Smooth muscle cell (in vitro differentiated cells): ENCODE measurements at regions not wholly inside any gene's neighbourhood (a gene's known extent, or its start where the extent isn't known, plus 50 kb on each side); places are given as distances from the start of the nearest gene placed in this dataset.

Source experiments
- DNase-seq: peaks from one replicate; lab custom pipeline; 2025; ENCODE audit not compliant: unreplicated experiment; lab: John Stamatoyannopoulos, UW
- H2AFZ ChIP-seq: fragments of 200-600 bp; sonication (generic); 2 replicates; pipeline ENCODE4 v1.6.0; 2016; ENCODE audit warnings: antibody characterized with exemption, low read depth, mild to moderate bottlenecking
- H3F3A ChIP-seq: fragments of 200-600 bp; sonication (generic); 2 replicates; pipeline ENCODE4 v1.6.0; 2017; ENCODE audit warnings: antibody characterized with exemption, low read depth
- H3K27ac ChIP-seq: fragments of 200-600 bp; sonication (generic); 2 replicates; pipeline ENCODE4 v1.5.1; 2016; ENCODE audit warnings: low read depth, mild to moderate bottlenecking
- H3K27me3 ChIP-seq: fragments of 200-600 bp; sonication (generic); 2 replicates; pipeline ENCODE4 v1.6.1; 2016; ENCODE audit warnings: low read depth, mild to moderate bottlenecking
- H3K36me3 ChIP-seq: fragments of 200-600 bp; sonication (generic); 2 replicates; pipeline ENCODE4 v1.5.1; 2016; ENCODE audit warnings: low read depth
- H3K4me1 ChIP-seq: fragments of 200-600 bp; sonication (generic); 2 replicates; pipeline ENCODE4 v1.5.1; 2016; ENCODE audit warnings: low read depth
- H3K4me2 ChIP-seq: fragments of 200-600 bp; sonication (generic); 2 replicates; pipeline ENCODE4 v1.6.0; 2016; ENCODE audit warnings: mild to moderate bottlenecking
- H3K4me3 ChIP-seq: fragments of 200-600 bp; sonication (generic); 2 replicates; pipeline ENCODE4 v1.5.1; 2016; ENCODE audit warnings: mild to moderate bottlenecking
- H3K79me2 ChIP-seq: fragments of 200-600 bp; sonication (generic); 2 replicates; pipeline ENCODE4 v1.6.0; 2016; ENCODE audit warnings: low read depth, mild to moderate bottlenecking
- H3K9ac ChIP-seq: fragments of 200-600 bp; sonication (generic); 2 replicates; pipeline ENCODE4 v1.6.0; 2016; ENCODE audit warnings: low read depth
- H3K9me3 ChIP-seq: fragments of 200-600 bp; sonication (generic); replicated peaks from 2 replicates; pipeline ENCODE4 v1.5.1; 2016; ENCODE audit warnings: low read depth
- H4K20me1 ChIP-seq: fragments of 200-600 bp; sonication (generic); 2 replicates; pipeline ENCODE4 v1.6.0; 2016; ENCODE audit warnings: low read depth
- CTCF ChIP-seq: fragments of 200-600 bp; sonication (generic); IDR thresholded peaks from 2 replicates; pipeline ENCODE4 v1.5.1; 2017; ENCODE audit warnings: borderline replicate concordance, mild to moderate bottlenecking, antibody characterized with exemption; ENCODE audit not compliant: insufficient read depth, poor library complexity, severe bottlenecking
- WGBS: methylation state at CpG from one replicate; pipeline ENCODE4 v1.1.7; 2016; ENCODE audit warnings: low lambda C conversion rate; 5-methylcytosine and 5-hydroxymethylcytosine counted together

GRCh38 chr2:240369801-240370585 lies 65.5 kb upstream of the GPC1 start:
- Histone ChIP-seq H3K4me1 (peaks cover 9% of the 10 kb centered on the region), H4K20me1 (no peaks in the 10 kb centered on the region), H3K4me3 (no peak overlapping the region), H3K79me2 (no peaks in the 10 kb centered on the region), H3K9ac (peak overlapping the region; percentile 69), H3K27ac (peak overlapping the region; percentile 89), H3K36me3 (no peaks in the 10 kb centered on the region), H3K4me2 (peak overlapping the region; percentile 73), H2AFZ (no peak overlapping the region), H3F3A (no peaks in the 10 kb centered on the region), H3K9me3 (no peaks in the 10 kb centered on the region), H3K27me3 (no peaks in the 10 kb centered on the region)
- no peak for TF ChIP-seq CTCF
- 39% methylated on average over 19 of the region's 19 CpGs for WGBS
- DNase-seq, result no peak

- TF ChIP-seq CTCF, result no peak
- H3K27ac ChIP-seq, result peak overlapping the region; percentile 1
These were observed 64.1 kb upstream of the GPC1 start for GRCh38 chr2:240371129-240372000.

GRCh38 chr2:240372101-240372500 lies 63.4 kb upstream of the GPC1 start:
- H2AFZ ChIP-seq, result no peak overlapping the region
- no peaks in the 10 kb centered on the region for H4K20me1 ChIP-seq
- no peak overlapping the region for H3K9ac ChIP-seq
- H3K79me2 ChIP-seq, result no peaks in the 10 kb centered on the region
- H3F3A ChIP-seq, result no peaks in the 10 kb centered on the region
- no peak for DNase-seq
- WGBS, result 86% methylated on average over 2 of the region's 5 CpGs
- TF ChIP-seq CTCF, result no peak
- no peak overlapping the region for H3K4me2 ChIP-seq
- no peaks in the 10 kb centered on the region for H3K36me3 ChIP-seq
- peaks cover 9% of the 10 kb centered on the region for H3K4me1 ChIP-seq
- H3K9me3 ChIP-seq, result no peaks in the 10 kb centered on the region
- no peaks in the 10 kb centered on the region for H3K27me3 ChIP-seq
- H3K27ac ChIP-seq, result no peak overlapping the region
- H3K4me3 ChIP-seq, result no peak overlapping the region

More at GRCh38 chr2:240371129-240372000, 64.1 kb upstream of the GPC1 start:
- Histone ChIP-seq H4K20me1 (no peaks in the 10 kb centered on the region), H3K79me2 (no peaks in the 10 kb centered on the region), H3K27me3 (no peaks in the 10 kb centered on the region), H3K4me2 (no peak overlapping the region), H3F3A (no peaks in the 10 kb centered on the region), H3K4me1 (peaks cover 9% of the 10 kb centered on the region), H3K36me3 (no peaks in the 10 kb centered on the region), H3K4me3 (no peak overlapping the region), H3K9ac (no peak overlapping the region), H2AFZ (no peak overlapping the region), H3K9me3 (no peaks in the 10 kb centered on the region)
- DNase-seq, result no peak
- WGBS, result 74% methylated on average over 22 of the region's 22 CpGs
